ENCODE measurements at regions not wholly inside any gene's neighbourhood (a gene's known extent, or its start where the extent isn't known, plus 50 kb on each side); places are given as distances from the start of the nearest gene placed in this dataset.

DNA sequence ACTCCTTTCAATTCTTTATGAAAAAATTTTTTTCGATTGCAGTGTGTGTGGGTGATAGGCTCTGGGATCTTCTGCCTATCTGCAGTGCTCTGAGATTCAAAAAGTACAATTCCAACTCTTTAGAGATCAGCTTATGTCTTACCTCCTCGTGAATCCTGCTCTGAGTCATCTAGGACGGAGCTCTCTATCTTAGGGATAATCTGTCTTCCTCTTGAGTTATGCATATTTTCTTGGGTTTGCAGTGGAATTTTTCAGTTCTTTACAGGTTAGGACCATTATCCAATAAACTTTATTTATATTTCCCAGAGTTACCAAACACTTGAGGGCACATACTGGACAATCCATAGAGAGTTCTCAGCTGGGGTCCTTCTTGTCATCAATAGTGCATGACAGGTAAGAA lies 428.6 kb downstream of the ACTR3B start:
- TF ChIP-seq, protein P1, sequence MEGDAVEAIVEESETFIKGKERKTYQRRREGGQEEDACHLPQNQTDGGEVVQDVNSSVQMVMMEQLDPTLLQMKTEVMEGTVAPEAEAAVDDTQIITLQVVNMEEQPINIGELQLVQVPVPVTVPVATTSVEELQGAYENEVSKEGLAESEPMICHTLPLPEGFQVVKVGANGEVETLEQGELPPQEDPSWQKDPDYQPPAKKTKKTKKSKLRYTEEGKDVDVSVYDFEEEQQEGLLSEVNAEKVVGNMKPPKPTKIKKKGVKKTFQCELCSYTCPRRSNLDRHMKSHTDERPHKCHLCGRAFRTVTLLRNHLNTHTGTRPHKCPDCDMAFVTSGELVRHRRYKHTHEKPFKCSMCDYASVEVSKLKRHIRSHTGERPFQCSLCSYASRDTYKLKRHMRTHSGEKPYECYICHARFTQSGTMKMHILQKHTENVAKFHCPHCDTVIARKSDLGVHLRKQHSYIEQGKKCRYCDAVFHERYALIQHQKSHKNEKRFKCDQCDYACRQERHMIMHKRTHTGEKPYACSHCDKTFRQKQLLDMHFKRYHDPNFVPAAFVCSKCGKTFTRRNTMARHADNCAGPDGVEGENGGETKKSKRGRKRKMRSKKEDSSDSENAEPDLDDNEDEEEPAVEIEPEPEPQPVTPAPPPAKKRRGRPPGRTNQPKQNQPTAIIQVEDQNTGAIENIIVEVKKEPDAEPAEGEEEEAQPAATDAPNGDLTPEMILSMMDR (conservative IDR thresholded peaks at IDR 0.05; ENCODE audit: low read length): no peak
- no peak for TF ChIP-seq EZH2phosphoT487 (IDR thresholded peaks at IDR 0.05; ENCODE audit: borderline replicate concordance, low read depth, low read length)
